ENCODE measurements at regions not wholly inside any gene's neighbourhood (a gene's known extent, or its start where the extent isn't known, plus 50 kb on each side); places are given as distances from the start of the nearest gene placed in this dataset.

DNA sequence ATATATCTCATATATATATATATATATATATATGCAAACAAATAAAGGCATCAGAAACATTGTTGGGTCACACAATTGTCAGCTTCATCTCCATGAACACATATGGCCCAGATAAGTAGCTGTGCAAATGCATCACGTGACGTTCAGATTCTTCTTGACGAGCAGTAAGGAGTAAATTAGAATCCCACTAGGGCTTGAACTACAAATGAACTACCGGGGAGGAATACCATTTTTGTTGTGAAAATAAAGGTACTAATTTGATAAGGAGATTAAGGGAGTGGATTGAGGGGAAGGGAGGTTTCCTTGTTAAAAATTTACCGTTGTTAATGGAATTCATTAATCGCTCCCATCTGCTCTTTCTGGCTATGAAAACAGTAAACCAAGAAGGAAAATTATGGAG, 186.5 kb upstream of the COPS8 start (continued):
- TF ChIP-seq ZNF138 (CRISPR knock-in tag; conservative IDR thresholded peaks at IDR 0.05): no peak
- no peak for TF ChIP-seq ATF2 (CRISPR knock-in tag; IDR thresholded peaks at IDR 0.05; ENCODE audit: borderline replicate concordance, low read depth)
- no peak for TF ChIP-seq OVOL2 (CRISPR knock-in tag; IDR thresholded peaks at IDR 0.05; ENCODE audit: borderline replicate concordance)
- no peak for TF ChIP-seq ZBTB21 (CRISPR knock-in tag; IDR thresholded peaks at IDR 0.05; ENCODE audit: borderline replicate concordance)
- TF ChIP-seq, protein P1, sequence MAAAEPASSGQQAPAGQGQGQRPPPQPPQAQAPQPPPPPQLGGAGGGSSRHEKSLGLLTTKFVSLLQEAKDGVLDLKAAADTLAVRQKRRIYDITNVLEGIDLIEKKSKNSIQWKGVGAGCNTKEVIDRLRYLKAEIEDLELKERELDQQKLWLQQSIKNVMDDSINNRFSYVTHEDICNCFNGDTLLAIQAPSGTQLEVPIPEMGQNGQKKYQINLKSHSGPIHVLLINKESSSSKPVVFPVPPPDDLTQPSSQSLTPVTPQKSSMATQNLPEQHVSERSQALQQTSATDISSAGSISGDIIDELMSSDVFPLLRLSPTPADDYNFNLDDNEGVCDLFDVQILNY (CRISPR knock-in tag; IDR thresholded peaks at IDR 0.05): no peak
- no peak for TF ChIP-seq SOX15 (CRISPR knock-in tag; IDR thresholded peaks at IDR 0.05)
- TF ChIP-seq, protein P2, sequence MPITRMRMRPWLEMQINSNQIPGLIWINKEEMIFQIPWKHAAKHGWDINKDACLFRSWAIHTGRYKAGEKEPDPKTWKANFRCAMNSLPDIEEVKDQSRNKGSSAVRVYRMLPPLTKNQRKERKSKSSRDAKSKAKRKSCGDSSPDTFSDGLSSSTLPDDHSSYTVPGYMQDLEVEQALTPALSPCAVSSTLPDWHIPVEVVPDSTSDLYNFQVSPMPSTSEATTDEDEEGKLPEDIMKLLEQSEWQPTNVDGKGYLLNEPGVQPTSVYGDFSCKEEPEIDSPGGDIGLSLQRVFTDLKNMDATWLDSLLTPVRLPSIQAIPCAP (CRISPR knock-in tag; IDR thresholded peaks at IDR 0.05): no peak
- no peak for TF ChIP-seq SMAD4 (CRISPR knock-in tag; IDR thresholded peaks at IDR 0.05)
- no peak for TF ChIP-seq FOXK1 (CRISPR knock-in tag; IDR thresholded peaks at IDR 0.05)
- TF ChIP-seq, protein P3, sequence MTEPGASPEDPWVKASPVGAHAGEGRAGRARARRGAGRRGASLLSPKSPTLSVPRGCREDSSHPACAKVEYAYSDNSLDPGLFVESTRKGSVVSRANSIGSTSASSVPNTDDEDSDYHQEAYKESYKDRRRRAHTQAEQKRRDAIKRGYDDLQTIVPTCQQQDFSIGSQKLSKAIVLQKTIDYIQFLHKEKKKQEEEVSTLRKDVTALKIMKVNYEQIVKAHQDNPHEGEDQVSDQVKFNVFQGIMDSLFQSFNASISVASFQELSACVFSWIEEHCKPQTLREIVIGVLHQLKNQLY (CRISPR knock-in tag; IDR thresholded peaks at IDR 0.05): no peak

DNA sequence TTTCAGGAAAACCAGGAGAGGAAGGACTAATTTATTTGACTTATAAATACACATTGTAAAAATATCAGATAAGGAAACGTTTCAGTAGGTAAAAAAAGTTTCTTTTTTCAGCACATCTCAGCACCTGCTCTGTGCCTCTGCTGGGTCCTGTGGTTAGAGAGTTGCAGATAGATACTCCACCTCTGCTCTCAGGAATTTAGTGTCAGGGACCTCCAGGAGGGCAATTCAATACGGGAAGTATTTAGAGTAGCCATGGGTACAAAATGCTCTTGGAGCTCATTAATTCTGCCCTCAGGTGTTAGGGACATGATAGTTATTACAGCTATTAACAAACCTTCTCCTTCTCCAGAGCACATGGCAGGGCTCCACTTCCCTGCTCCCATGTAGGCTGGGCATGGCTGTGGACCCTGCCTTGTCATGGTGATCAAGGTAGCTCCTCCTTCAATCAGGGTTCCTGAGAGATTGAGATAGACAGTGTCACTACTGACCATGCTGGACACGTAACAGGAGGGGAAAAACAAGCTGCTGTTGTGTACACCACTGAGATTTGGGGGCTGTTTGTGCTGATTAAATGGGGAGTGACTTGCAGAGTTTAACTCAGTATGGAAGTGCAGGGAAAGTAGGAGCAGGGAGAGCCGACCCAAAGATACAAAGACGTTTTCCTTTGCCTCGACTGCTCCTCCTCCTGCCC, 185.6 kb upstream of the COPS8 start:
- Mint-ChIP-seq H3K4me3 (no peak overlapping the region), H3K27me3 (ENCODE audit: low read depth) (no peaks in the 10 kb centered on the region; the same call in 1 of the 2 replicates), H3K27ac (no peak overlapping the region), H3K36me3 (no peaks in the 10 kb centered on the region), H3K4me1 (peaks cover 4% of the 10 kb centered on the region; the same call in 1 of the 2 replicates), H3K9me3 (peaks cover 6% of the 10 kb centered on the region; the same call in 1 of the 2 replicates)
- ChIA-PET CTCF (interaction anchor here (1.1 kb wide), 1 partner anchor 330 kb away, joined by 3 read pairs; the partner anchor contains the start of gene ACKR3), POLR2A (no interaction called here)
- TF ChIP-seq, protein P4, sequence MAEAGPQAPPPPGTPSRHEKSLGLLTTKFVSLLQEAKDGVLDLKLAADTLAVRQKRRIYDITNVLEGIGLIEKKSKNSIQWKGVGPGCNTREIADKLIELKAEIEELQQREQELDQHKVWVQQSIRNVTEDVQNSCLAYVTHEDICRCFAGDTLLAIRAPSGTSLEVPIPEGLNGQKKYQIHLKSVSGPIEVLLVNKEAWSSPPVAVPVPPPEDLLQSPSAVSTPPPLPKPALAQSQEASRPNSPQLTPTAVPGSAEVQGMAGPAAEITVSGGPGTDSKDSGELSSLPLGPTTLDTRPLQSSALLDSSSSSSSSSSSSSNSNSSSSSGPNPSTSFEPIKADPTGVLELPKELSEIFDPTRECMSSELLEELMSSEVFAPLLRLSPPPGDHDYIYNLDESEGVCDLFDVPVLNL (CRISPR knock-in tag; IDR thresholded peaks at IDR 0.05; ENCODE audit: borderline replicate concordance, low read depth): no peak
- TF ChIP-seq, protein P5, sequence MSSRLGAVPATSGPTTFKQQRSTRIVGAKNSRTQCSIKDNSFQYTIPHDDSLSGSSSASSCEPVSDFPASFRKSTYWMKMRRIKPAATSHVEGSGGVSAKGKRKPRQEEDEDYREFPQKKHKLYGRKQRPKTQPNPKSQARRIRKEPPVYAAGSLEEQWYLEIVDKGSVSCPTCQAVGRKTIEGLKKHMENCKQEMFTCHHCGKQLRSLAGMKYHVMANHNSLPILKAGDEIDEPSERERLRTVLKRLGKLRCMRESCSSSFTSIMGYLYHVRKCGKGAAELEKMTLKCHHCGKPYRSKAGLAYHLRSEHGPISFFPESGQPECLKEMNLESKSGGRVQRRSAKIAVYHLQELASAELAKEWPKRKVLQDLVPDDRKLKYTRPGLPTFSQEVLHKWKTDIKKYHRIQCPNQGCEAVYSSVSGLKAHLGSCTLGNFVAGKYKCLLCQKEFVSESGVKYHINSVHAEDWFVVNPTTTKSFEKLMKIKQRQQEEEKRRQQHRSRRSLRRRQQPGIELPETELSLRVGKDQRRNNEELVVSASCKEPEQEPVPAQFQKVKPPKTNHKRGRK (CRISPR knock-in tag; IDR thresholded peaks at IDR 0.05; ENCODE audit: borderline replicate concordance): no peak
- TF ChIP-seq HMGXB4 (CRISPR knock-in tag; IDR thresholded peaks at IDR 0.05) (no peak), SP1 (CRISPR knock-in tag; conservative IDR thresholded peaks at IDR 0.05) (no peak), FOXP1 (CRISPR knock-in tag; IDR thresholded peaks at IDR 0.05; ENCODE audit: borderline replicate concordance) (no peak), IRF2 (CRISPR knock-in tag; IDR thresholded peaks at IDR 0.05; ENCODE audit: borderline replicate concordance, low read depth) (no peak), NFE2L1 (CRISPR knock-in tag; IDR thresholded peaks at IDR 0.05) (no peak), SMAD3 (CRISPR knock-in tag; IDR thresholded peaks at IDR 0.05; ENCODE audit: borderline replicate concordance) (no peak)
- TF ChIP-seq, protein P6, sequence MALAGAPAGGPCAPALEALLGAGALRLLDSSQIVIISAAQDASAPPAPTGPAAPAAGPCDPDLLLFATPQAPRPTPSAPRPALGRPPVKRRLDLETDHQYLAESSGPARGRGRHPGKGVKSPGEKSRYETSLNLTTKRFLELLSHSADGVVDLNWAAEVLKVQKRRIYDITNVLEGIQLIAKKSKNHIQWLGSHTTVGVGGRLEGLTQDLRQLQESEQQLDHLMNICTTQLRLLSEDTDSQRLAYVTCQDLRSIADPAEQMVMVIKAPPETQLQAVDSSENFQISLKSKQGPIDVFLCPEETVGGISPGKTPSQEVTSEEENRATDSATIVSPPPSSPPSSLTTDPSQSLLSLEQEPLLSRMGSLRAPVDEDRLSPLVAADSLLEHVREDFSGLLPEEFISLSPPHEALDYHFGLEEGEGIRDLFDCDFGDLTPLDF (CRISPR knock-in tag; IDR thresholded peaks at IDR 0.05): no peak
- TF ChIP-seq, protein P7, sequence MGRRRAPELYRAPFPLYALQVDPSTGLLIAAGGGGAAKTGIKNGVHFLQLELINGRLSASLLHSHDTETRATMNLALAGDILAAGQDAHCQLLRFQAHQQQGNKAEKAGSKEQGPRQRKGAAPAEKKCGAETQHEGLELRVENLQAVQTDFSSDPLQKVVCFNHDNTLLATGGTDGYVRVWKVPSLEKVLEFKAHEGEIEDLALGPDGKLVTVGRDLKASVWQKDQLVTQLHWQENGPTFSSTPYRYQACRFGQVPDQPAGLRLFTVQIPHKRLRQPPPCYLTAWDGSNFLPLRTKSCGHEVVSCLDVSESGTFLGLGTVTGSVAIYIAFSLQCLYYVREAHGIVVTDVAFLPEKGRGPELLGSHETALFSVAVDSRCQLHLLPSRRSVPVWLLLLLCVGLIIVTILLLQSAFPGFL (CRISPR knock-in tag; IDR thresholded peaks at IDR 0.05; ENCODE audit: borderline replicate concordance): no peak
- DNase-seq (ENCODE audit: low spot score): no peak
- ATAC-seq: peak; percentile 41
